Left ventricle myocardium inferior (tissue), 1 donor: ENCODE measurements at regions not wholly inside any gene's neighbourhood (a gene's known extent, or its start where the extent isn't known, plus 50 kb on each side); places are given as distances from the start of the nearest gene placed in this dataset.

Experiments used
- DNase-seq: peaks from one replicate; pipeline ENCODE4 v3.0.0-alpha.2; 2020
- H3K27ac ChIP-seq: fragments of 200-600 bp; replicated peaks from 2 replicates; pipeline ENCODE4 v1.8.0; 2021
- H3K27me3 ChIP-seq: fragments of 200-600 bp; 2 replicates; pipeline ENCODE4 v1.8.0; 2021; ENCODE audit warnings: low read depth
- H3K36me3 ChIP-seq: fragments of 200-600 bp; 2 replicates; pipeline ENCODE4 v1.8.0; 2021
- H3K4me1 ChIP-seq: fragments of 200-600 bp; 2 replicates; pipeline ENCODE4 v1.8.0; 2021
- H3K4me3 ChIP-seq: fragments of 200-600 bp; 2 replicates; pipeline ENCODE4 v1.8.0; 2021; ENCODE audit warnings: mild to moderate bottlenecking, moderate library complexity
- H3K9me3 ChIP-seq: fragments of 200-600 bp; replicated peaks from 2 replicates; pipeline ENCODE4 v1.8.0; 2021
- CTCF ChIP-seq: fragments of 200-600 bp; IDR thresholded peaks from 2 replicates; pipeline ENCODE4 v1.8.0; 2021; ENCODE audit warnings: antibody characterized with exemption, mild to moderate bottlenecking, borderline replicate concordance
- intact Hi-C: fragments of 100-400 bp; cut with micrococcal nuclease; formaldehyde crosslinking; loops from one replicate; pipeline ENCODE4 v1.11.0; 2022
- donor health status: DM: no; HTN: yes; CAD: no; lungs with severe emphysema.

GRCh38 chr1:69122373-69122772 is 445.3 kb upstream of the LRRC7 start:
- no peak for TF ChIP-seq CTCF
- no peak overlapping the region for H3K4me3 ChIP-seq
- intact Hi-C loops = no loop called here
- no peaks in the 10 kb centered on the region for H3K4me1 ChIP-seq
- no peak overlapping the region for H3K27ac ChIP-seq
- peaks cover 4% of the 10 kb centered on the region for H3K9me3 ChIP-seq
- DNase-seq = no peak
- no peaks in the 10 kb centered on the region for H3K36me3 ChIP-seq
- H3K27me3 ChIP-seq = no peaks in the 10 kb centered on the region

DNA sequence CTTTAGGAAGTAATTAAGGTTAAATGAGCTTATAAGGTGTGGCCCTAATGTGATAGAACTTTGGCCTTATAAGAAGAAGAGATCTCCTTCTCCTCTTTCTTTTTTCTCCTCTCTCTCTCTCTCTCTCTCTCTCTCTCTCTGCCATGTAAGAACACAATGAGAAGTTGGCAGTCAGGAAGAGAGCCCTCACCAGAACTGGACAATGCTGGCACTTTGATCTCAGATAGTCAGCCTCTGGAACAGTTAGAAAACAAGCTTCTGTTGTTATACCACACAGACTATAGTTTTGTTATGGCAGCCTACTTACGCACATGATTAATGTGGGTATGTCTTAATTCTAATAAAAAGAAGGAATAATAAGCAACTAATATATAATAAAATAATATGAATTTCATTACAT is 444.2 kb upstream of the LRRC7 start:
- Histone ChIP-seq H3K9me3 (peaks cover 2% of the 10 kb centered on the region), H3K27me3 (no peaks in the 10 kb centered on the region), H3K36me3 (no peaks in the 10 kb centered on the region), H3K4me3 (no peak overlapping the region), H3K4me1 (no peaks in the 10 kb centered on the region), H3K27ac (no peak overlapping the region)
- intact Hi-C loops = no loop called here
- DNase-seq = no peak
- TF ChIP-seq CTCF = no peak

- H3K27me3 ChIP-seq = no peaks in the 10 kb centered on the region
- no peaks in the 10 kb centered on the region for H3K4me1 ChIP-seq
- no peak overlapping the region for H3K27ac ChIP-seq
- no peaks in the 10 kb centered on the region for H3K36me3 ChIP-seq
- no peak for TF ChIP-seq CTCF
- no peak overlapping the region for H3K4me3 ChIP-seq
- intact Hi-C loops = no loop called here
- no peaks in the 10 kb centered on the region for H3K9me3 ChIP-seq
- DNase-seq = no peak
Measured at GRCh38 chr1:69126796-69127195, 440.9 kb upstream of the LRRC7 start.

GRCh38 chr1:69128204-69128603 is 439.5 kb upstream of the LRRC7 start:
- H3K27me3 ChIP-seq = no peaks in the 10 kb centered on the region
- no peaks in the 10 kb centered on the region for H3K4me1 ChIP-seq
- intact Hi-C loops = no loop called here
- no peaks in the 10 kb centered on the region for H3K36me3 ChIP-seq
- TF ChIP-seq CTCF = no peak
- no peak for DNase-seq
- H3K4me3 ChIP-seq = no peak overlapping the region
- no peaks in the 10 kb centered on the region for H3K9me3 ChIP-seq
- no peak overlapping the region for H3K27ac ChIP-seq

GRCh38 chr1:69129538-69129937 is 438.2 kb upstream of the LRRC7 start:
- intact Hi-C loops = no loop called here
- no peak for DNase-seq
- Histone ChIP-seq H3K27me3 (no peaks in the 10 kb centered on the region), H3K9me3 (no peaks in the 10 kb centered on the region), H3K27ac (no peak overlapping the region), H3K4me3 (no peak overlapping the region), H3K4me1 (no peaks in the 10 kb centered on the region), H3K36me3 (no peaks in the 10 kb centered on the region)
- TF ChIP-seq CTCF = no peak

- intact Hi-C loops = no loop called here
- Histone ChIP-seq H3K27ac (no peak overlapping the region), H3K36me3 (no peaks in the 10 kb centered on the region), H3K9me3 (peaks cover 22% of the 10 kb centered on the region), H3K27me3 (no peaks in the 10 kb centered on the region), H3K4me3 (no peak overlapping the region), H3K4me1 (no peaks in the 10 kb centered on the region)
- DNase-seq = no peak
- no peak for TF ChIP-seq CTCF
Measured at GRCh38 chr1:69138172-69138571, 429.6 kb upstream of the LRRC7 start.
